ENCODE measurements at regions not wholly inside any gene's neighbourhood (a gene's known extent, or its start where the extent isn't known, plus 50 kb on each side); places are given as distances from the start of the nearest gene placed in this dataset.
A peak's percentile ranks its signal among the peaks of the same experiment; 100 is the strongest.

DNA sequence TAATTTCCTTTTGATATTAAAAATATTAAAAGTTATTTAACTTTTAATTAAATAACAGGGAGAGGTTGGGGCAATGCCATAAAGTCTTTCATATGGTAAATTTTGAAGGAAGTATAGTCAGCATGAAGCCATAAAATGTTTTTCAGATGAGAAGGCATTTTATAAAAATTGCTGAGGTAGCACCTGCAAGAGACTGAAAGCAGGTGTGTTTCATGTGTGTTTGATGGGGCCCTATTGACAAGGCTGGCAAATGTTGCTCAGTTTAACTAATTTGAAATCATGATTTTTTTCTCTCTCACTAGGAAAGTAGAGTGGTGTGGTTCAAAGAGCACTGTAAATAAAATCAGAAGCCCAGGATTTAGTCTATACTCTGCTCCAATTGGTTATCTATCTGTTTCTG lies 805.8 kb upstream of the C9orf72 start:
- intact Hi-C loops (cut with micrococcal nuclease) (no loop called here), in situ Hi-C loops (cut with MboI; ENCODE audit: low sequenced_read_pairs) (no loop called here), dilution Hi-C loops (cut with HindIII; ENCODE audit: low sequenced_read_pairs, unreplicated experiment) (no loop called here)
- Histone ChIP-seq H3K9me3 (ENCODE audit: control insufficient read depth, insufficient read depth, low read length) (0 out of 2 replicates have a peak, but pooled peaks cover 2% of the 10 kb centered on the region), H3K56ac (ENCODE audit: extremely low read depth, insufficient read depth, low read length) (no peak overlapping the region), H4K20me1 (ENCODE audit: insufficient read depth, low read length) (no peaks in the 10 kb centered on the region), H2BK5ac (ENCODE audit: low read depth, low read length, poor library complexity, severe bottlenecking) (no peak overlapping the region), H4K8ac (ENCODE audit: low read depth in 2 of 2, low read length in 2 of 2) (no peak overlapping the region), H3K4me1 (ENCODE audit: control insufficient read depth, insufficient read depth, low read length) (no peaks in the 10 kb centered on the region), H3K4ac (ENCODE audit: low read depth, low read length) (no peak overlapping the region), H2AK9ac (replicated peaks; ENCODE audit: low read depth, low read length, poor library complexity) (no peak overlapping the region), H3K4me3 (ENCODE audit: insufficient read depth, low read depth, low read length) (no peak overlapping the region), H3K23ac (ENCODE audit: low read depth, low read length) (no peak overlapping the region), H3K27me3 (ENCODE audit: control insufficient read depth, insufficient read depth, low read length) (no peaks in the 10 kb centered on the region), H3K9ac (ENCODE audit: low read depth, low read length) (no peak overlapping the region), H3K4me2 (ENCODE audit: low read depth, low read length) (no peak overlapping the region), H3K14ac (replicated peaks; ENCODE audit: low read depth, low read length) (no peak overlapping the region), H2BK120ac (ENCODE audit: low read depth, low read length) (no peak overlapping the region), H2AFZ (replicated peaks; ENCODE audit: low read length, poor library complexity) (no peak overlapping the region), H3K9me1 (ENCODE audit: insufficient read depth, low read length) (no peaks in the 10 kb centered on the region), H3K36me3 (ENCODE audit: control insufficient read depth, insufficient read depth, low read length) (no peaks in the 10 kb centered on the region), H3K18ac (ENCODE audit: low read depth, low read length) (no peak overlapping the region), H3K27ac (ENCODE audit: insufficient read depth, low read length) (no peak overlapping the region), H2BK15ac (ENCODE audit: low read depth, low read length) (no peak overlapping the region), H4K5ac (ENCODE audit: low read depth, low read length) (no peak overlapping the region), H4K91ac (ENCODE audit: insufficient read depth, low read depth, low read length) (no peak overlapping the region), H3K79me1 (ENCODE audit: low read depth in 1 of 2, low read length in 2 of 2) (no peaks in the 10 kb centered on the region), H2AK5ac (ENCODE audit: low read depth, low read length) (no peak overlapping the region), H2BK20ac (ENCODE audit: low read depth, low read length) (no peak overlapping the region)
- ChIA-PET POLR2A (ENCODE audit: unreplicated experiment) (no interaction called here), CTCF (interaction anchor here (0.7 kb wide), 1 partner anchor 26 kb away, joined by 3 read pairs; no protein-coding TSS in a partner anchor)
- DNase-seq (no peak), ATAC-seq (ENCODE audit: low read depth) (no peak)
- TF ChIP-seq MAFK (IDR thresholded peaks at IDR 0.05; ENCODE audit: low read depth, low read length) = 0 out of 2 replicates have a peak, but pooled peaks have one; percentile 10
- TF ChIP-seq CTCF (conservative IDR thresholded peaks at IDR 0.05; ENCODE audit: low read depth, low read length) = no peak
- BruUV-seq (replicated peaks) = no TSS peak
